22Rv1 (cell line): ENCODE measurements at regions not wholly inside any gene's neighbourhood (a gene's known extent, or its start where the extent isn't known, plus 50 kb on each side); places are given as distances from the start of the nearest gene placed in this dataset.

ENCODE experiments used
- H3K27ac ChIP-seq: fragments of 450-650 bp; 2 replicates; pipeline ENCODE4 v1.5.1; 2017
- ZFX ChIP-seq: fragments of 450-650 bp; IDR thresholded peaks from 2 replicates; pipeline ENCODE4 v1.6.1; 2017; ENCODE audit warnings: antibody characterized with exemption, borderline replicate concordance
- TF ChIP-seq, protein P1 (sequence below): fragments of 450-650 bp; IDR thresholded peaks from 2 replicates; pipeline ENCODE4 v1.5.1; 2017; ENCODE audit warnings: mild to moderate bottlenecking

DNA sequence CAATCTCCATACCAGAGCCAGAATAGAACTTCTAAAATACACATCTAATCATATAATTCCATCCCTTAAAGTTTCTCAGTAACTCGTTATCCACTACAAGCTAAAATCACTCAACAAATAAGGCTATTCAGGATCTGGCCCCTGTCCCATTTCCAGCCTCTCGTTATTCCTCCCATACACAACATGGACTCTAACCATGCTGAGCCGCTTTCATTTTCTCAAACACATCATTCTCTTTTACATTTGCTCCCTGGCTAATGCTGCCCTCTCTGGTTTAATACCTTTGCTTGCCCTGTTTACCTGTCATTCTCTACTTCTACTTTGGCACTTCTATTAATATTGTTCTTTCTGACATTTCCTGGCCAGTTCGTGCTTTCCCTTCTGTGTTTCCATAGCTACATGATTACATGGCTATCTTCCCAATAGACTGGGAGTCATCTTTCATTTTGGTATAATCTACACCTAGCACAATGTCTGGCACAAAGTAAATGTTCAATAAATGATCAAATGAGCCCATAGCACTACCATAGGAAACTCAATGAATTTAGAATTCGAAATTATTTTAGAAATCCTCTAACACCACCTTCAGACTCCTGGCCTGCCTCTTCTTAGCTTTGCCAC lies 163.6 kb upstream of the VRK2 start:
- TF ChIP-seq, protein P1, sequence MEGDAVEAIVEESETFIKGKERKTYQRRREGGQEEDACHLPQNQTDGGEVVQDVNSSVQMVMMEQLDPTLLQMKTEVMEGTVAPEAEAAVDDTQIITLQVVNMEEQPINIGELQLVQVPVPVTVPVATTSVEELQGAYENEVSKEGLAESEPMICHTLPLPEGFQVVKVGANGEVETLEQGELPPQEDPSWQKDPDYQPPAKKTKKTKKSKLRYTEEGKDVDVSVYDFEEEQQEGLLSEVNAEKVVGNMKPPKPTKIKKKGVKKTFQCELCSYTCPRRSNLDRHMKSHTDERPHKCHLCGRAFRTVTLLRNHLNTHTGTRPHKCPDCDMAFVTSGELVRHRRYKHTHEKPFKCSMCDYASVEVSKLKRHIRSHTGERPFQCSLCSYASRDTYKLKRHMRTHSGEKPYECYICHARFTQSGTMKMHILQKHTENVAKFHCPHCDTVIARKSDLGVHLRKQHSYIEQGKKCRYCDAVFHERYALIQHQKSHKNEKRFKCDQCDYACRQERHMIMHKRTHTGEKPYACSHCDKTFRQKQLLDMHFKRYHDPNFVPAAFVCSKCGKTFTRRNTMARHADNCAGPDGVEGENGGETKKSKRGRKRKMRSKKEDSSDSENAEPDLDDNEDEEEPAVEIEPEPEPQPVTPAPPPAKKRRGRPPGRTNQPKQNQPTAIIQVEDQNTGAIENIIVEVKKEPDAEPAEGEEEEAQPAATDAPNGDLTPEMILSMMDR = no peak
- no peak for TF ChIP-seq ZFX
- no peak overlapping the region for H3K27ac ChIP-seq

DNA sequence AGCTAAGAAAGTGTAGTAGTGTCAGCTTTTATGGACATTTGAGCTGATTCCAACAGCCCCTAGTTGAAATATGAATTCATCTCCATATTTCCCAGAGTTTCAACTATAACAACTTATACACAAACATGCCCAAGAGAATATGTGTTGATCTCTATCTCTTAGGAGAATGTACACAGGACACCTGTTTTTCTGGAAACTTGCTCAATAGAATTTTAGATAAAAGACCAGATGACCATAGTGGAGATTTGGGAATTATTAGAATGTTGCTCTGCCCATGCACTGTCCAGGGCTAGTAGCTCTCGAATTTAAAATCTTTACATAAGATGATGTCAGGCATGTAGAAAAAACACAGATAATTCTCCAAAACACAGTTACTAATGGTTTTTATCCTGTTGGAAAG lies 162.3 kb upstream of the VRK2 start:
- H3K27ac ChIP-seq = no peak overlapping the region
- TF ChIP-seq, protein P1 = no peak
- TF ChIP-seq ZFX = no peak

DNA sequence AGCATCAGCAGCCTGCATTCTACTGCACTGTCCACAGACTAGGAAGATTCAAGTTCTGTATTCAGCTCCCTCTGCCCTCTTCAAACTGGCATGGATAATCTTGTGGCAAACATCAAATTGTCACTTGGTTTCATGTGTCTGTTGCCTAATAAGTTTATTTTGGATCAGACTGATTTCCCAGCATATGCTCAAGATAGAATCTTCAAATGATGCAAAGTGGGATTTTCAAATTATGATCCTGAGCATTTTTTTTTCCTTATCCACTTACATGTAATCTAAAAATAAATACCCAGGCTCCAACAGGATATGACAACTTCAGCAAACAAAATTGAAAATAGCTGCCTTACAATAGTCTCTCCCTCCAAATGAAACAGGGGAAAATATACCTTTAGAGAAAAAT lies 160.9 kb upstream of the VRK2 start:
- H3K27ac ChIP-seq = no peak overlapping the region

DNA sequence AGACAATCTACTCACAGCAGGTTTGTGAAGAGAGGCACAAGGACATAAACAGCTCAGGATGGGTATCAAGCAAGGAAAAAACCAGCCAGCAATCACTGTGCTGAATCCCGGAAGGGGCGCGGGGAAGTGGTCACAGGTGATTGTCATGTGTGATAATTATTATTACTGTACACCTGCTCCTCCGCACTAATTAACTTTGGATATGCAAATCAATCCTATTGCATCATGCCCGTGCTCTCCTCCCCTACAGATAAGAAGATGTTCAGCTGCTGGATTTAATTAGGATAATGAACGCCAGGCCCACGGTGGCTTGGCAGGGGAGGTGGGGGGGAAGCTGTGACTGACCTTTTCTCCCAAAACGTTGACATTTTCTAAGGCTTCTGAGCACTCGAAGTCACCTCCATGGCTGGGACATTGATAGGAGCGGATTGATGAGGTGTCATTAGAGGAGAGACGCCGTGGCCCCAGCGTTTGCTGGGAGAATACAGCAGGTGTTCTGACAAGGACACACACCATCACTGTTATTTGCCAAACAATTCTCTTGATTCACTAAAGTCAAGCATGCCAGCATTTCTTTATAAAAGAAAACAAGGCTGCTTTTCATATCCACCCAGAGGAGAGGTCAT lies 160.3 kb upstream of the VRK2 start:
- H3K27ac ChIP-seq = no peak overlapping the region
- TF ChIP-seq, protein P1 = no peak
- no peak for TF ChIP-seq ZFX

More for the DNA sequence above, 160.9 kb upstream of the VRK2 start:
- TF ChIP-seq ZFX = no peak
- TF ChIP-seq, protein P1 = no peak

DNA sequence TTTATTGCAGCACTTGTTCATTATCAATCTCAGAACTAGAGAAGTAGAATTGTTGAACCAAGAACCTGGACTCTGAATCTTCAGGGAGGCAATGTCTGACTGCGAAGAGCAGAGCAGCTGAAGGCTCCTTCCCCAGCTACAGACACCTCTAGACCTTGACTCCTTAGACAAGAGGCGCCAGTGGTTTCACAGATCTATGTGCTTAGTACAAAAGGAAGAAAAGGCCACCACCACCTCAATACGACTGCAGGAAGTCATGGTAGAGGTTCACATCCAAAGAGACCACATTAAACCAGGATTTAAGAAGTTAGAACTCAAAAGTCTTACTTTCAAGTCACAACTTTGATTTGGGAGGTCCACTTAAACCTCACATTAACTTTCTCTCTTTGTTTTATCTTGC lies 158.1 kb upstream of the VRK2 start:
- TF ChIP-seq ZFX = no peak
- TF ChIP-seq, protein P1 = no peak

DNA sequence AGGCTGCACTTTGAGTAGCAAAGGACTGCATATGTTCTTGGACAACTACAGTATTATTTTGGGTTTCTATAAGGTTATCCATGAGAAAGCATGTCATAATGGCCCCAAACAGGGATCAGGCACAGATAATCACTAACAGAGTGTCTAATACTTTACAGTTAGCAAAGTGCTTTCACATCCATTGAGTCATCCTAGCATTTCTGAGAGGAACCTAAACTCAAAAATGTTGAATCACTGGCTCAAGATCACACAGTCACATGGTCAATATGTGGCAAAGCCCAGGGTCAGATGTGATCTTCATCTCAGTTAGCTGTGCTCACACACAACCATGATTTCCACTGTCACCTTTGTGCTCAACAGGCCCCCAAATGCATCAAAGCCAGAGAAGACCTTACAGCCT lies 156.1 kb upstream of the VRK2 start:
- H3K27ac ChIP-seq = no peak overlapping the region
- TF ChIP-seq, protein P1 = no peak
- no peak for TF ChIP-seq ZFX

More for the DNA sequence above, 158.1 kb upstream of the VRK2 start:
- no peak overlapping the region for H3K27ac ChIP-seq

DNA sequence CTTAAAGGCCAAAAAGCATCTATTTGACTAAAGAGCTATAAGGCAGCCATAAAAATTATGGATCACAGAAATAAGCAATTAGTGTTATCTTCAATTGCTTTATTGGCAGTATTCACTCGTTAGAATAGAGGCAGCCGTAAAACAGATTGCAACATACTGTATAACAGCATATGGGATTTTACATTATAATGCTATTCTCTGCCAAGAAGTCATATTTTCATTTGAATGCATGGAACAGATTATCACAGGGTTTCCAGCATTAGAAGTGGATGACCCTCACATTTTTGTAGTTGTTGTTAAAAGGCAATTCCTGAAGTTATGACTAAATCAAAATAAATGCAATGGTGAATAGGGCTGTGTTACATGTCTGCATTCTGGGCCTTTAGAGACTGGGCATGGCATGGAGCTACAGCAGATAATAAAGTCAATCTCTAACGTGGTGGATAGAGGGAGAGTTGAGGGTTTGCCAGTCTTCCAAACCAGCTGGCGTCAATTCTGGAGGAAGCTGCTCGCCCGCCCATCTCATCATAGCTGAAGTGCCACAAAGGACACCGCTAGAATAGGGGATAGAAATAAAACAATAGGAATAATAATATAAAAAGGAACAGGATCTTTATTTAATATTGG lies 155.4 kb upstream of the VRK2 start:
- TF ChIP-seq, protein P1 = no peak
- TF ChIP-seq ZFX = no peak
- H3K27ac ChIP-seq = no peak overlapping the region
